ENCODE measurements at regions not wholly inside any gene's neighbourhood (a gene's known extent, or its start where the extent isn't known, plus 50 kb on each side); places are given as distances from the start of the nearest gene placed in this dataset.
A peak's percentile ranks its signal among the peaks of the same experiment; 100 is the strongest.

- H3K4me3 ChIP-seq (ENCODE audit: control insufficient read depth, low read depth, low read length) = no peak overlapping the region
- no peak for TF ChIP-seq CTCF (IDR thresholded peaks at IDR 0.05; ENCODE audit: control insufficient read depth, insufficient read depth, low read depth, low read length, missing control alignments)
Observed at GRCh38 chr2:207351171-207351570, 178.6 kb upstream of the CREB1 start.

GRCh38 chr2:207352978-207353671, 176.6 kb upstream of the CREB1 start:
- no peak overlapping the region for H3K4me3 ChIP-seq (ENCODE audit: control insufficient read depth, low read depth, low read length)
- DNase-seq (ENCODE audit: low read depth) = no peak
- TF ChIP-seq CTCF (IDR thresholded peaks at IDR 0.05; ENCODE audit: control insufficient read depth, insufficient read depth, low read depth, low read length, missing control alignments) = peak; percentile 24

More at GRCh38 chr2:207351171-207351570, 178.6 kb upstream of the CREB1 start:
- no peak for DNase-seq (ENCODE audit: low read depth)

- H3K4me3 ChIP-seq (ENCODE audit: control insufficient read depth, low read depth, low read length) = no peak overlapping the region
- no peak for TF ChIP-seq CTCF (IDR thresholded peaks at IDR 0.05; ENCODE audit: control insufficient read depth, insufficient read depth, low read depth, low read length, missing control alignments)
- no peak for DNase-seq (ENCODE audit: low read depth)
Observed at GRCh38 chr2:207353836-207354235, 175.9 kb upstream of the CREB1 start.

- no peak for DNase-seq (ENCODE audit: low read depth)
- no peak for TF ChIP-seq CTCF (IDR thresholded peaks at IDR 0.05; ENCODE audit: control insufficient read depth, insufficient read depth, low read depth, low read length, missing control alignments)
- H3K4me3 ChIP-seq (ENCODE audit: control insufficient read depth, low read depth, low read length) = no peak overlapping the region
Observed at GRCh38 chr2:207354462-207354861, 175.3 kb upstream of the CREB1 start.

GRCh38 chr2:207356567-207356966, 173.2 kb upstream of the CREB1 start:
- no peak for TF ChIP-seq CTCF (IDR thresholded peaks at IDR 0.05; ENCODE audit: control insufficient read depth, insufficient read depth, low read depth, low read length, missing control alignments)
- no peak for DNase-seq (ENCODE audit: low read depth)
- no peak overlapping the region for H3K4me3 ChIP-seq (ENCODE audit: control insufficient read depth, low read depth, low read length)

GRCh38 chr2:207357216-207357615, 172.5 kb upstream of the CREB1 start:
- no peak overlapping the region for H3K4me3 ChIP-seq (ENCODE audit: control insufficient read depth, low read depth, low read length)
- no peak for DNase-seq (ENCODE audit: low read depth)
- TF ChIP-seq CTCF (IDR thresholded peaks at IDR 0.05; ENCODE audit: control insufficient read depth, insufficient read depth, low read depth, low read length, missing control alignments) = no peak

All from AG09309 (cell line).